ENCODE measurements at regions not wholly inside any gene's neighbourhood (a gene's known extent, or its start where the extent isn't known, plus 50 kb on each side); places are given as distances from the start of the nearest gene placed in this dataset.

- 73% methylated on average over 1 of the region's 1 CpG for WGBS (ENCODE audit: missing lambda C conversion rate)
- no peak for ATAC-seq
- CTCF ChIA-PET = interaction anchor here (1.1 kb wide), 1 partner anchor 923 kb away, joined by 3 read pairs; no protein-coding TSS in a partner anchor
- Histone ChIP-seq H3K9me3 (no peaks in the 10 kb centered on the region), H3K4me1 (peaks cover 21% of the 10 kb centered on the region), H3K27ac (no peak overlapping the region), H3K4me2 (no peak overlapping the region), H3K4me3 (no peak overlapping the region)
- peak; percentile 78 for FAIRE-seq
- TF ChIP-seq GATA3 (IDR thresholded peaks at IDR 0.05; ENCODE audit: borderline replicate concordance) (no peak), PHF8 (IDR thresholded peaks at IDR 0.05; ENCODE audit: borderline replicate concordance, low read depth) (no peak), SREBF2 (IDR thresholded peaks at IDR 0.05) (no peak), ESRRA (IDR thresholded peaks at IDR 0.05; ENCODE audit: borderline replicate concordance, low read length) (no peak), HEYL (CRISPR knock-in tag; IDR thresholded peaks at IDR 0.05) (no peak), ZSCAN20 (CRISPR knock-in tag; IDR thresholded peaks at IDR 0.05) (no peak), HMGXB4 (CRISPR knock-in tag; IDR thresholded peaks at IDR 0.05; ENCODE audit: borderline replicate concordance) (no peak), ZFP36 (IDR thresholded peaks at IDR 0.05; ENCODE audit: borderline replicate concordance, partially characterized antibody) (no peak), ZNF302 (CRISPR knock-in tag; IDR thresholded peaks at IDR 0.05) (no peak), TFCP2L1 (CRISPR knock-in tag; IDR thresholded peaks at IDR 0.05) (no peak), NPAS2 (CRISPR knock-in tag; IDR thresholded peaks at IDR 0.05; ENCODE audit: borderline replicate concordance) (no peak)
- TF ChIP-seq, protein P1, sequence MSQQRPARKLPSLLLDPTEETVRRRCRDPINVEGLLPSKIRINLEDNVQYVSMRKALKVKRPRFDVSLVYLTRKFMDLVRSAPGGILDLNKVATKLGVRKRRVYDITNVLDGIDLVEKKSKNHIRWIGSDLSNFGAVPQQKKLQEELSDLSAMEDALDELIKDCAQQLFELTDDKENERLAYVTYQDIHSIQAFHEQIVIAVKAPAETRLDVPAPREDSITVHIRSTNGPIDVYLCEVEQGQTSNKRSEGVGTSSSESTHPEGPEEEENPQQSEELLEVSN (IDR thresholded peaks at IDR 0.05; ENCODE audit: borderline replicate concordance, low read depth) = no peak
- TF ChIP-seq, protein P2, sequence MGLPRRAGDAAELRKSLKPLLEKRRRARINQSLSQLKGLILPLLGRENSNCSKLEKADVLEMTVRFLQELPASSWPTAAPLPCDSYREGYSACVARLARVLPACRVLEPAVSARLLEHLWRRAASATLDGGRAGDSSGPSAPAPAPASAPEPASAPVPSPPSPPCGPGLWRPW (IDR thresholded peaks at IDR 0.05) = no peak
- TF ChIP-seq, protein P3, sequence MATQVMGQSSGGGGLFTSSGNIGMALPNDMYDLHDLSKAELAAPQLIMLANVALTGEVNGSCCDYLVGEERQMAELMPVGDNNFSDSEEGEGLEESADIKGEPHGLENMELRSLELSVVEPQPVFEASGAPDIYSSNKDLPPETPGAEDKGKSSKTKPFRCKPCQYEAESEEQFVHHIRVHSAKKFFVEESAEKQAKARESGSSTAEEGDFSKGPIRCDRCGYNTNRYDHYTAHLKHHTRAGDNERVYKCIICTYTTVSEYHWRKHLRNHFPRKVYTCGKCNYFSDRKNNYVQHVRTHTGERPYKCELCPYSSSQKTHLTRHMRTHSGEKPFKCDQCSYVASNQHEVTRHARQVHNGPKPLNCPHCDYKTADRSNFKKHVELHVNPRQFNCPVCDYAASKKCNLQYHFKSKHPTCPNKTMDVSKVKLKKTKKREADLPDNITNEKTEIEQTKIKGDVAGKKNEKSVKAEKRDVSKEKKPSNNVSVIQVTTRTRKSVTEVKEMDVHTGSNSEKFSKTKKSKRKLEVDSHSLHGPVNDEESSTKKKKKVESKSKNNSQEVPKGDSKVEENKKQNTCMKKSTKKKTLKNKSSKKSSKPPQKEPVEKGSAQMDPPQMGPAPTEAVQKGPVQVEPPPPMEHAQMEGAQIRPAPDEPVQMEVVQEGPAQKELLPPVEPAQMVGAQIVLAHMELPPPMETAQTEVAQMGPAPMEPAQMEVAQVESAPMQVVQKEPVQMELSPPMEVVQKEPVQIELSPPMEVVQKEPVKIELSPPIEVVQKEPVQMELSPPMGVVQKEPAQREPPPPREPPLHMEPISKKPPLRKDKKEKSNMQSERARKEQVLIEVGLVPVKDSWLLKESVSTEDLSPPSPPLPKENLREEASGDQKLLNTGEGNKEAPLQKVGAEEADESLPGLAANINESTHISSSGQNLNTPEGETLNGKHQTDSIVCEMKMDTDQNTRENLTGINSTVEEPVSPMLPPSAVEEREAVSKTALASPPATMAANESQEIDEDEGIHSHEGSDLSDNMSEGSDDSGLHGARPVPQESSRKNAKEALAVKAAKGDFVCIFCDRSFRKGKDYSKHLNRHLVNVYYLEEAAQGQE (IDR thresholded peaks at IDR 0.05) = no peak
- DNase-seq (ENCODE audit: low read depth in 1 of 2, low spot score in 1 of 2) = no peak
- POLR2A ChIA-PET = no interaction called here
Observed at GRCh38 chr17:71634376-71634775, 486.4 kb upstream of the SOX9 start.

DNA sequence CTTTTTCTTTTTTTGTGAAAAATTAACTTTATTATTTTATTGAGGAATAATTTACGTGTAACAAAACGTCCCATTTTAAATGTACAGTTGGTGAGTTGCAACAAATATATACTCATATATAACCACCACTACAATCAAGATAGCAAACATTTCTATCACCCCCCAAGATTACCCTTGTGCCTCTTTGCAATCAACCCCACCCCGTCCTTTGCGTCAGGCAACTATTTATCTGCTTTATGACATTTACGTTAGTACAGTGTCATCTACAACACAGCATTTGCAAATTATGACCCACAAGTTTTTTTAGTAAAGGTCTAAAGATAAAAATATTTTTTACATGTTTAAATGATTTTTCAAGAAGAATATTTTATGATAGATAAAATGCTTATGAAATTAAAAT, 485.6 kb upstream of the SOX9 start:
- POLR2A ChIA-PET = no interaction called here
- 79% methylated on average over 5 of the region's 5 CpGs for WGBS (ENCODE audit: missing lambda C conversion rate)
- Histone ChIP-seq H3K27ac (no peak overlapping the region), H3K4me2 (no peak overlapping the region), H3K4me3 (no peak overlapping the region), H3K4me1 (peaks cover 21% of the 10 kb centered on the region), H3K9me3 (no peaks in the 10 kb centered on the region)
- FAIRE-seq = no peak
- no peak for ATAC-seq
- TF ChIP-seq EP300 (IDR thresholded peaks at IDR 0.05) = no peak
- no peak for TF ChIP-seq ZFP36 (IDR thresholded peaks at IDR 0.05; ENCODE audit: borderline replicate concordance, partially characterized antibody)
- no peak for TF ChIP-seq USF2 (IDR thresholded peaks at IDR 0.05)
- TF ChIP-seq ESRRA (IDR thresholded peaks at IDR 0.05; ENCODE audit: borderline replicate concordance, low read length) = no peak
- TF ChIP-seq KDM5A (IDR thresholded peaks at IDR 0.05) = no peak
- TF ChIP-seq SREBF2 (IDR thresholded peaks at IDR 0.05) = no peak
- TF ChIP-seq, protein P1 (IDR thresholded peaks at IDR 0.05; ENCODE audit: borderline replicate concordance, low read depth) = no peak
- TF ChIP-seq BCL3 (IDR thresholded peaks at IDR 0.05) = no peak
- TF ChIP-seq HOXB13 (CRISPR knock-in tag; IDR thresholded peaks at IDR 0.05; ENCODE audit: low read depth) = no peak
- no peak for TF ChIP-seq RCOR1 (IDR thresholded peaks at IDR 0.05; ENCODE audit: low read depth, low read length)
- TF ChIP-seq TFCP2L1 (CRISPR knock-in tag; IDR thresholded peaks at IDR 0.05) = no peak
- TF ChIP-seq MYC (IDR thresholded peaks at IDR 0.05; ENCODE audit: borderline replicate concordance, low read length) = no peak
- no peak for TF ChIP-seq BHLHE40 (IDR thresholded peaks at IDR 0.05; ENCODE audit: low read depth, low read length)
- no peak for TF ChIP-seq FOSL2 (IDR thresholded peaks at IDR 0.05)
- no peak for TF ChIP-seq FOSL2 (CRISPR knock-in tag; IDR thresholded peaks at IDR 0.05)
- no peak for TF ChIP-seq HDAC2 (IDR thresholded peaks at IDR 0.05)
- no peak for TF ChIP-seq SMC3 (IDR thresholded peaks at IDR 0.05)
- DNase-seq (ENCODE audit: low read depth in 1 of 2, low spot score in 1 of 2) = no peak
- CTCF ChIA-PET = no interaction called here
